Mesenchymal stem cell (in vitro differentiated cells and primary cell): ENCODE measurements at regions not wholly inside any gene's neighbourhood (a gene's known extent, or its start where the extent isn't known, plus 50 kb on each side); places are given as distances from the start of the nearest gene placed in this dataset.

Experiments
- DNase-seq: peaks from one replicate; pipeline ENCODE4 v3.0.0-alpha.2; 2013
- H2AFZ ChIP-seq: one replicate; pipeline ENCODE4 v1.6.1; 2013; ENCODE audit warnings: low read depth, mild to moderate bottlenecking, control low read depth, inconsistent platforms, low read length, moderate library complexity
- H2AK5ac ChIP-seq: 2 replicates; pipeline ENCODE4 v1.6.1; 2013; ENCODE audit warnings: low read length, moderate library complexity, mild to moderate bottlenecking, inconsistent platforms; ENCODE audit not compliant: severe bottlenecking
- H2BK120ac ChIP-seq: one replicate; pipeline ENCODE4 v1.6.1; 2013; ENCODE audit warnings: low read depth, mild to moderate bottlenecking, inconsistent platforms, low read length, moderate library complexity
- H2BK12ac ChIP-seq, 2 experiments: one replicate each; pipeline ENCODE4 v1.6.1; 2013; ENCODE audit warnings: inconsistent platforms in 2 of 2, low read length in 2 of 2, mild to moderate bottlenecking in 2 of 2, moderate library complexity in 2 of 2, control low read depth in 1 of 2
- H2BK15ac ChIP-seq: one replicate; pipeline ENCODE4 v1.6.1; 2013; ENCODE audit warnings: mild to moderate bottlenecking, low read depth, inconsistent platforms; ENCODE audit not compliant: poor library complexity, severe bottlenecking
- H2BK5ac ChIP-seq: 2 replicates; pipeline ENCODE4 v1.6.1; 2013; ENCODE audit warnings: low read depth, mild to moderate bottlenecking, low read length, control low read depth, inconsistent platforms; ENCODE audit not compliant: poor library complexity, severe bottlenecking
- H3K14ac ChIP-seq, 2 experiments: one replicate each; pipeline ENCODE4 v1.6.1; 2013; ENCODE audit warnings: inconsistent platforms in 2 of 2, low read length in 2 of 2, control low read depth in 1 of 2, mild to moderate bottlenecking in 1 of 2, moderate library complexity in 1 of 2
- H3K18ac ChIP-seq, 2 experiments: one replicate each; pipeline ENCODE4 v1.6.1; 2013; ENCODE audit warnings: inconsistent platforms in 2 of 2, low read length in 2 of 2, control low read depth in 1 of 2, low read depth in 1 of 2, mild to moderate bottlenecking in 1 of 2
- H3K23ac ChIP-seq, 2 experiments: one replicate each; pipeline ENCODE4 v1.6.1; 2013; ENCODE audit warnings: inconsistent platforms in 2 of 2, low read length in 2 of 2, mild to moderate bottlenecking in 2 of 2, moderate library complexity in 2 of 2, control low read depth in 1 of 2
- H3K27ac ChIP-seq: 2 replicates; pipeline ENCODE4 v1.5.1; 2013; ENCODE audit warnings: mild to moderate bottlenecking, moderate library complexity, low read length, control low read depth, inconsistent platforms; ENCODE audit not compliant: poor library complexity, severe bottlenecking
- H3K27me3 ChIP-seq, 2 experiments: 2 replicates each; pipeline versions ENCODE4 v1.6.1 to v1.7.0; 2013; ENCODE audit warnings: low read length in 2 of 2, mild to moderate bottlenecking in 2 of 2, moderate library complexity in 2 of 2, control low read depth in 1 of 2, inconsistent platforms in 1 of 2; ENCODE audit not compliant: control insufficient read depth in 1 of 2, insufficient read depth in 1 of 2
- H3K36me3 ChIP-seq, 2 experiments: 2 replicates each; pipeline versions ENCODE4 v1.6.1 to v1.7.0; 2013; ENCODE audit warnings: low read length in 2 of 2, control low read depth in 1 of 2, inconsistent platforms in 1 of 2, low read depth in 1 of 2, mild to moderate bottlenecking in 1 of 2; ENCODE audit not compliant: insufficient read depth in 2 of 2, control insufficient read depth in 1 of 2
- H3K4ac ChIP-seq, 2 experiments: one replicate each; pipeline ENCODE4 v1.6.1; 2013; ENCODE audit warnings: inconsistent platforms in 2 of 2, low read length in 2 of 2, mild to moderate bottlenecking in 2 of 2, moderate library complexity in 2 of 2, control low read depth in 1 of 2, low read depth in 1 of 2
- H3K4me1 ChIP-seq: 2 replicates; pipeline ENCODE4 v1.6.1; 2013; ENCODE audit warnings: low read depth, low read length, control low read depth; ENCODE audit not compliant: control insufficient read depth, insufficient read depth
- H3K4me2 ChIP-seq: 2 replicates; pipeline ENCODE4 v1.6.1; 2013; ENCODE audit warnings: low read length, mild to moderate bottlenecking, inconsistent platforms; ENCODE audit not compliant: poor library complexity, severe bottlenecking
- H3K4me3 ChIP-seq, 2 experiments: 2 replicates each; pipeline versions ENCODE4 v1.5.1 to v1.7.0; 2013; ENCODE audit warnings: low read length in 2 of 2, mild to moderate bottlenecking in 2 of 2, control low read depth in 1 of 2, low read depth in 1 of 2; ENCODE audit not compliant: insufficient read depth in 1 of 2
- H3K79me1 ChIP-seq: replicated peaks from 2 replicates; pipeline ENCODE4 v1.6.1; 2013; ENCODE audit warnings: mild to moderate bottlenecking, control low read depth, low read length, inconsistent platforms; ENCODE audit not compliant: poor library complexity, severe bottlenecking
- H3K9ac ChIP-seq: 2 replicates; pipeline ENCODE4 v1.7.0; 2013; ENCODE audit warnings: mild to moderate bottlenecking, low read length, moderate library complexity
- H3K9me3 ChIP-seq: 2 replicates; pipeline ENCODE4 v1.7.0; 2013; ENCODE audit warnings: mild to moderate bottlenecking, low read length; ENCODE audit not compliant: control insufficient read depth
- H4K8ac ChIP-seq: one replicate; pipeline ENCODE4 v1.6.1; 2013; ENCODE audit warnings: inconsistent platforms, mild to moderate bottlenecking, low read length, moderate library complexity
- H4K91ac ChIP-seq: one replicate; pipeline ENCODE4 v1.6.1; 2013; ENCODE audit warnings: mild to moderate bottlenecking, low read length, inconsistent platforms
- whole genome bisulfite sequencing: methylation state at CpG from one replicate; pipeline ENCODE4 v1.1.7; 2013; ENCODE audit warnings: mixed read lengths; 5-methylcytosine and 5-hydroxymethylcytosine counted together

- no peak overlapping the region for H3K9ac ChIP-seq
- no peaks in the 10 kb centered on the region for H3K36me3 ChIP-seq
- no peak overlapping the region for H3K23ac ChIP-seq
- H2AFZ ChIP-seq = no peak overlapping the region
- H3K14ac ChIP-seq = no peak overlapping the region
- no peak overlapping the region for H3K18ac ChIP-seq
- 93% methylated on average over 3 of the region's 3 CpGs for WGBS
- no peak overlapping the region for H4K91ac ChIP-seq
- H3K9me3 ChIP-seq = peaks cover 4% of the 10 kb centered on the region
- H3K27me3 ChIP-seq = peaks cover 0 to 34% of the 10 kb centered on the region in 2 experiments
- H2BK120ac ChIP-seq = no peak overlapping the region
- no peaks in the 10 kb centered on the region for H3K79me1 ChIP-seq
- no peak overlapping the region for H3K4me2 ChIP-seq
- no peak overlapping the region for H2AK5ac ChIP-seq
- H3K4me3 ChIP-seq = no peak overlapping the region
- no peak for DNase-seq
- H3K27ac ChIP-seq = no peak overlapping the region
- H4K8ac ChIP-seq = no peak overlapping the region
- no peak overlapping the region for H2BK15ac ChIP-seq
- no peak overlapping the region for H2BK12ac ChIP-seq
- no peak overlapping the region for H3K4ac ChIP-seq
- H2BK5ac ChIP-seq = no peak overlapping the region
- H3K4me1 ChIP-seq = no peaks in the 10 kb centered on the region
Observed at GRCh38 chr10:28926932-28927331, 249.6 kb downstream of the BAMBI start.

- H3K4me3 ChIP-seq = no peak overlapping the region
- H3K18ac ChIP-seq = no peak overlapping the region
- H2BK12ac ChIP-seq = no peak overlapping the region
- H3K27me3 ChIP-seq = peaks cover 0 to 26% of the 10 kb centered on the region in 2 experiments
- no peak overlapping the region for H4K8ac ChIP-seq
- no peaks in the 10 kb centered on the region for H3K36me3 ChIP-seq
- no peaks in the 10 kb centered on the region for H3K4me1 ChIP-seq
- no peak overlapping the region for H2BK5ac ChIP-seq
- no peak overlapping the region for H3K23ac ChIP-seq
- H3K79me1 ChIP-seq = no peaks in the 10 kb centered on the region
- no peak for DNase-seq
- no peak overlapping the region for H3K4me2 ChIP-seq
- no peak overlapping the region for H2AK5ac ChIP-seq
- H3K9ac ChIP-seq = no peak overlapping the region
- no peak overlapping the region for H3K27ac ChIP-seq
- 93% methylated on average over 2 of the region's 2 CpGs for WGBS
- no peak overlapping the region for H2AFZ ChIP-seq
- no peak overlapping the region for H2BK120ac ChIP-seq
- H3K14ac ChIP-seq = no peak overlapping the region
- peaks cover 4% of the 10 kb centered on the region for H3K9me3 ChIP-seq
- no peak overlapping the region for H3K4ac ChIP-seq
- H2BK15ac ChIP-seq = no peak overlapping the region
- no peak overlapping the region for H4K91ac ChIP-seq
Observed at GRCh38 chr10:28928484-28928883, 251.2 kb downstream of the BAMBI start.

DNA sequence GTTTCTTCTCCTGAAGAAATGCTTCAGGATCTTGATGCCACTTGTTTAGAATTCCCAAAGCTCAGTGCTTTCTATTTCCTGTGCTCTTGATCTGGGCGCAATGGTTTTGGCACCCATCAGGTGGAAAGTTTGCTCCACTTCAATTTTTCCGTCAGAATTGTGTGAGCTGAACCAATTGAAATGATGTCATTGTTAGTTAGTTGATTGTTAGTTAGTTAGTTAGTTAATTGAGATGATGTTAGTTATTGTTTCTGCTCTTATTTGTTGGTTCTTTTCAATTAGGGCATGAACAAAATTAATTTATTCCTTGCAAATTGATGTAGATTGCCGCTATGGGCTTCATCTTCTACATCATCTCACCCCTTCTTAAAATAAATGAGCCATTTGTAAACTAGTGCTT is 252.6 kb downstream of the BAMBI start:
- Histone ChIP-seq H3K4ac (no peak overlapping the region), H4K8ac (no peak overlapping the region), H3K79me1 (no peaks in the 10 kb centered on the region), H2AK5ac (no peak overlapping the region), H3K27ac (no peak overlapping the region), H3K36me3 (no peaks in the 10 kb centered on the region), H2BK5ac (no peak overlapping the region), H3K27me3 (peaks cover 0 to 17% of the 10 kb centered on the region in 2 experiments), H4K91ac (no peak overlapping the region), H3K4me2 (no peak overlapping the region), H2BK15ac (no peak overlapping the region), H3K23ac (no peak overlapping the region), H3K9ac (no peak overlapping the region), H3K14ac (no peak overlapping the region), H3K18ac (no peak overlapping the region), H2BK120ac (no peak overlapping the region), H2BK12ac (no peak overlapping the region), H3K4me1 (no peaks in the 10 kb centered on the region), H3K9me3 (peaks cover 4% of the 10 kb centered on the region), H2AFZ (no peak overlapping the region), H3K4me3 (no peak overlapping the region)
- DNase-seq = no peak
- 99% methylated on average over 2 of the region's 3 CpGs for WGBS

- H2AK5ac ChIP-seq = no peak overlapping the region
- peaks cover 4% of the 10 kb centered on the region for H3K9me3 ChIP-seq
- 67% methylated on average over 4 of the region's 5 CpGs for WGBS
- peaks cover 0 to 12% of the 10 kb centered on the region in 2 experiments for H3K27me3 ChIP-seq
- no peak overlapping the region for H2BK5ac ChIP-seq
- no peak overlapping the region for H3K27ac ChIP-seq
- no peak for DNase-seq
- no peak overlapping the region for H2BK12ac ChIP-seq
- H3K79me1 ChIP-seq = no peaks in the 10 kb centered on the region
- no peak overlapping the region for H3K9ac ChIP-seq
- H2BK15ac ChIP-seq = no peak overlapping the region
- no peak overlapping the region for H3K4me3 ChIP-seq
- no peak overlapping the region for H3K18ac ChIP-seq
- no peak overlapping the region for H3K23ac ChIP-seq
- no peaks in the 10 kb centered on the region for H3K4me1 ChIP-seq
- no peak overlapping the region for H3K4ac ChIP-seq
- H3K4me2 ChIP-seq = no peak overlapping the region
- no peak overlapping the region for H2BK120ac ChIP-seq
- H4K91ac ChIP-seq = no peak overlapping the region
- H4K8ac ChIP-seq = no peak overlapping the region
- no peak overlapping the region for H3K14ac ChIP-seq
- H2AFZ ChIP-seq = no peak overlapping the region
- no peaks in the 10 kb centered on the region for H3K36me3 ChIP-seq
Observed at GRCh38 chr10:28930514-28931495, 253.5 kb downstream of the BAMBI start.
